H1 (cell line): ENCODE measurements at regions not wholly inside any gene's neighbourhood (a gene's known extent, or its start where the extent isn't known, plus 50 kb on each side); places are given as distances from the start of the nearest gene placed in this dataset.

ENCODE experiments used
- CTCF ChIA-PET: fragments of 300-600 bp; sonication (Branson Sonifier 250); formaldehyde crosslinking; loops from one replicate; lab custom pipeline; 2021; ENCODE audit not compliant: partially characterized antibody; lab: Charles Lee
- POLR2A ChIA-PET: fragments of 300-600 bp; sonication (Branson Sonifier 250); formaldehyde crosslinking; loops from one replicate; lab custom pipeline; 2021; ENCODE audit warnings: inconsistent platforms; ENCODE audit not compliant: partially characterized antibody; lab: Charles Lee
- DNase-seq, 2 experiments: peaks; one replicate each; pipeline versions ENCODE4 v3.0.0 to v3.0.0-alpha.2; 2010 to 2022; ENCODE audit warnings: low spot score in 2 of 2, low read depth in 1 of 2, mixed read lengths in 1 of 2
- FAIRE-seq: peaks from 2 replicates; lab custom pipeline; 2011; peaks lifted over from hg19 to GRCh38; lab: Jason Lieb, UNC
- H2AFZ ChIP-seq: 2 replicates; pipeline ENCODE4 v1.8.1; 2012; ENCODE audit warnings: low read length, inconsistent platforms
- H2AK5ac ChIP-seq: 2 replicates; pipeline ENCODE4 v1.6.1; 2013; ENCODE audit warnings: low read depth, low read length
- H2BK120ac ChIP-seq: replicated peaks from 2 replicates; pipeline ENCODE3; 2013; ENCODE audit warnings: low read depth, low read length, inconsistent platforms
- H2BK12ac ChIP-seq: 2 replicates; pipeline ENCODE4 v1.6.1; 2013; ENCODE audit warnings: low read depth, low read length
- H2BK15ac ChIP-seq: 2 replicates; pipeline ENCODE4 v1.6.1; 2013; ENCODE audit warnings: low read length
- H2BK20ac ChIP-seq: 2 replicates; pipeline ENCODE4 v1.6.1; 2013; ENCODE audit warnings: low read length
- H2BK5ac ChIP-seq: 2 replicates; pipeline ENCODE4 v1.6.1; 2013; ENCODE audit warnings: low read depth, low read length
- H3K14ac ChIP-seq: 2 replicates; pipeline ENCODE4 v1.6.1; 2013; ENCODE audit warnings: inconsistent platforms; ENCODE audit not compliant: insufficient read length
- H3K18ac ChIP-seq: 2 replicates; pipeline ENCODE4 v1.6.1; 2013; ENCODE audit warnings: low read length; ENCODE audit errors: extremely low read depth
- H3K23ac ChIP-seq: 2 replicates; pipeline ENCODE4 v1.6.1; 2013; ENCODE audit warnings: inconsistent platforms; ENCODE audit not compliant: insufficient read length
- H3K23me2 ChIP-seq: 2 replicates; pipeline ENCODE4 v1.6.1; 2013; ENCODE audit warnings: low read depth, low read length
- H3K27ac ChIP-seq: 2 replicates; pipeline ENCODE4 v1.6.1; 2011; ENCODE audit warnings: low read depth, low read length, inconsistent platforms
- H3K27me3 ChIP-seq, 4 experiments: replicated peaks in 1 of 4; 1 replicate in 1 of 4; 2 replicates in 3 of 4; pipeline versions ENCODE4 v1.6.1 to v1.8.1; 2011 to 2013; ENCODE audit warnings: low read length in 3 of 4, mild to moderate bottlenecking in 3 of 4, inconsistent platforms in 2 of 4, mixed read lengths in 2 of 4, moderate library complexity in 1 of 4; ENCODE audit not compliant: control insufficient read depth in 3 of 4, insufficient read depth in 3 of 4; ENCODE audit errors: extremely low read depth in 1 of 4
- H3K36me3 ChIP-seq, 4 experiments: 2 replicates each; pipeline versions ENCODE4 v1.6.1 to v1.8.1; 2011 to 2013; ENCODE audit warnings: mild to moderate bottlenecking in 4 of 4, low read length in 3 of 4, moderate library complexity in 2 of 4, control low read depth in 1 of 4, inconsistent platforms in 1 of 4; ENCODE audit not compliant: insufficient read depth in 4 of 4, control insufficient read depth in 2 of 4
- H3K4ac ChIP-seq: replicated peaks from 2 replicates; pipeline ENCODE3; 2013; ENCODE audit warnings: low read length, low read depth, mixed read lengths, inconsistent platforms; ENCODE audit not compliant: insufficient read length
- H3K4me1 ChIP-seq, 4 experiments: replicated peaks in 1 of 4; 1 replicate in 1 of 4; 2 replicates in 3 of 4; pipeline versions ENCODE4 v1.6.1 to v1.8.1; 2011 to 2013; ENCODE audit warnings: low read length in 3 of 4, inconsistent platforms in 2 of 4, mixed read lengths in 1 of 4; ENCODE audit not compliant: insufficient read depth in 4 of 4, control insufficient read depth in 3 of 4
- H3K4me2 ChIP-seq, 2 experiments: 2 replicates each; pipeline versions ENCODE4 v1.6.1 to v1.8.1; 2011 to 2013; ENCODE audit warnings: low read depth in 2 of 2, low read length in 2 of 2, control low read depth in 1 of 2, inconsistent platforms in 1 of 2, mild to moderate bottlenecking in 1 of 2; ENCODE audit not compliant: insufficient read depth in 1 of 2
- H3K4me3 ChIP-seq, 4 experiments: fragments of 200-600, 300-600 bp in 1 of 4; sonication (generic), shearing (Covaris generic), sonication (Bioruptor Twin) in 1 of 4; 2 replicates each; pipeline versions ENCODE4 v1.5.1 to v1.8.1; 2011 to 2016; ENCODE audit warnings: low read length in 4 of 4, low read depth in 3 of 4, control low read depth in 2 of 4, inconsistent platforms in 2 of 4, mild to moderate bottlenecking in 2 of 4, mixed read lengths in 1 of 4, moderate library complexity in 1 of 4; ENCODE audit not compliant: insufficient read depth in 2 of 4; ENCODE audit errors: extremely low read depth in 1 of 4
- H3K56ac ChIP-seq: replicated peaks from 2 replicates; pipeline ENCODE3; 2013; ENCODE audit warnings: low read depth, mild to moderate bottlenecking, mixed read lengths, low read length, inconsistent platforms; ENCODE audit not compliant: insufficient read length
- H3K79me1 ChIP-seq: 2 replicates; pipeline ENCODE4 v1.6.1; 2013; ENCODE audit warnings: low read depth, low read length, control low read depth
- H3K79me2 ChIP-seq, 2 experiments: 2 replicates each; pipeline versions ENCODE4 v1.6.1 to v1.8.1; 2012 to 2013; ENCODE audit warnings: low read length in 2 of 2, mild to moderate bottlenecking in 2 of 2, inconsistent platforms in 1 of 2; ENCODE audit not compliant: insufficient read depth in 2 of 2, control insufficient read depth in 1 of 2
- H3K9ac ChIP-seq, 4 experiments: replicated peaks in 1 of 4; 1 replicate in 1 of 4; 2 replicates in 3 of 4; pipeline versions ENCODE4 v1.6.1 to v1.8.1; 2011 to 2013; ENCODE audit warnings: low read depth in 3 of 4, low read length in 3 of 4, control low read depth in 2 of 4, mild to moderate bottlenecking in 2 of 4, moderate library complexity in 2 of 4, inconsistent platforms in 1 of 4; ENCODE audit errors: extremely low read depth in 1 of 4
- H3K9me3 ChIP-seq, 2 experiments: 2 replicates each; pipeline versions ENCODE4 v1.6.1 to v1.8.1; 2012 to 2013; ENCODE audit warnings: mild to moderate bottlenecking in 2 of 2, moderate library complexity in 2 of 2, control low read depth in 1 of 2, inconsistent platforms in 1 of 2, low read depth in 1 of 2, low read length in 1 of 2, mixed read lengths in 1 of 2; ENCODE audit not compliant: insufficient read depth in 2 of 2
- H4K20me1 ChIP-seq, 2 experiments: replicated peaks in 1 of 2; 2 replicates each; pipeline versions ENCODE3 to v1.8.1; 2011 to 2013; ENCODE audit warnings: inconsistent platforms in 2 of 2, low read length in 2 of 2, mild to moderate bottlenecking in 1 of 2; ENCODE audit not compliant: insufficient read depth in 2 of 2, control insufficient read depth in 1 of 2
- H4K5ac ChIP-seq: 2 replicates; pipeline ENCODE4 v1.6.1; 2013; ENCODE audit warnings: low read length, low read depth, mixed read lengths, inconsistent platforms; ENCODE audit not compliant: insufficient read length
- H4K8ac ChIP-seq: 2 replicates; pipeline ENCODE4 v1.8.0; 2013; ENCODE audit warnings: mild to moderate bottlenecking, moderate library complexity, low read length, inconsistent platforms; ENCODE audit not compliant: insufficient read depth; ENCODE audit errors: extremely low read depth
- H4K91ac ChIP-seq: replicated peaks from 2 replicates; pipeline ENCODE3; 2013; ENCODE audit warnings: low read length, mixed read lengths, inconsistent platforms; ENCODE audit not compliant: insufficient read length
- BCL11A ChIP-seq, 2 experiments: IDR thresholded peaks; one replicate each; pipeline ENCODE4 v1.6.1; 2011; ENCODE audit warnings: low read depth in 2 of 2, low read length in 2 of 2, mild to moderate bottlenecking in 2 of 2
- CBX5 ChIP-seq: fragments of 300-800, 300-1000 bp; sonication (generic); IDR thresholded peaks from 2 replicates; pipeline ENCODE4 v1.7.1; 2016; ENCODE audit warnings: antibody characterized with exemption, low read length, low read depth
- CHD2 ChIP-seq: IDR thresholded peaks from 2 replicates; pipeline ENCODE4 v1.6.1; 2012; ENCODE audit warnings: low read length, improper control_type of control experiment
- CTCF ChIP-seq, 3 experiments: IDR thresholded peaks; 1 replicate in 2 of 3; 2 replicates in 1 of 3; pipeline versions ENCODE4 v1.5.1 to v1.6.1; 2011; ENCODE audit warnings: low read length in 3 of 3, mild to moderate bottlenecking in 3 of 3, inconsistent platforms in 2 of 3, low read depth in 1 of 3, moderate library complexity in 1 of 3; ENCODE audit not compliant: insufficient read depth in 1 of 3; ENCODE audit errors: control extremely low read depth in 1 of 3
- GTF2F1 ChIP-seq: IDR thresholded peaks from 2 replicates; pipeline ENCODE4 v1.6.1; 2012; ENCODE audit warnings: low read depth, low read length, improper control_type of control experiment, borderline replicate concordance
- JUND ChIP-seq: IDR thresholded peaks from 2 replicates; pipeline ENCODE4 v1.6.1; 2011; ENCODE audit warnings: mild to moderate bottlenecking, improper control_type of control experiment, low read length
- NANOG ChIP-seq: IDR thresholded peaks from 2 replicates; pipeline ENCODE4 v1.6.1; 2011; ENCODE audit warnings: low read length, low read depth, mild to moderate bottlenecking, inconsistent platforms; ENCODE audit not compliant: insufficient read depth, poor library complexity, severe bottlenecking
- NRF1 ChIP-seq: IDR thresholded peaks from 2 replicates; pipeline ENCODE4 v1.6.1; 2011; ENCODE audit warnings: mild to moderate bottlenecking, low read depth, low read length, improper control_type of control experiment
- POLR2AphosphoS5 ChIP-seq: IDR thresholded peaks from 2 replicates; pipeline ENCODE4 v1.6.1; 2011; ENCODE audit warnings: low read depth, low read length
- POU5F1 ChIP-seq: IDR thresholded peaks from 2 replicates; pipeline ENCODE4 v1.6.1; 2011; ENCODE audit warnings: low read depth, mild to moderate bottlenecking, low read length, moderate library complexity
- SIN3A ChIP-seq, 2 experiments: IDR thresholded peaks in 1 of 2; conservative IDR thresholded peaks in 1 of 2; 2 replicates each; pipeline ENCODE4 v1.6.1; 2011 to 2012; ENCODE audit warnings: low read length in 2 of 2, improper control_type of control experiment in 1 of 2, low read depth in 1 of 2, mild to moderate bottlenecking in 1 of 2
- SRF ChIP-seq: IDR thresholded peaks from 2 replicates; pipeline ENCODE4 v1.6.1; 2011; ENCODE audit warnings: mild to moderate bottlenecking, low read depth, low read length, moderate library complexity
- WGBS, 2 experiments: shearing (Covaris generic) in 1 of 2; methylation state at CpG; one replicate each; pipeline versions ENCODE4 v1.1.6 to v1.1.7; 2013 to 2015; ENCODE audit warnings: low lambda C conversion rate in 2 of 2, mixed read lengths in 2 of 2, inconsistent platforms in 1 of 2, low coverage in 1 of 2, missing lambda C conversion rate in 1 of 2; ENCODE audit not compliant: insufficient replicate concordance in 2 of 2, insufficient coverage in 1 of 2, insufficient read length in 1 of 2; ENCODE audit errors: extremely low coverage in 1 of 2, missing lambda C conversion rate in 1 of 2; 5-methylcytosine and 5-hydroxymethylcytosine counted together

GRCh38 chr12:5376591-5377207 lies 55.2 kb upstream of the NTF3 start:
- H4K5ac ChIP-seq: no peak overlapping the region
- no peak overlapping the region for H3K18ac ChIP-seq
- no peak overlapping the region for H2BK5ac ChIP-seq
- no peak overlapping the region for H3K9ac ChIP-seq
- H3K27ac ChIP-seq: no peak overlapping the region
- FAIRE-seq (no peak), DNase-seq (no peak)
- no peak overlapping the region for H2BK15ac ChIP-seq
- no peaks in the 10 kb centered on the region for H3K36me3 ChIP-seq
- H2BK12ac ChIP-seq: no peak overlapping the region
- no peaks in the 10 kb centered on the region; the same call in 1 of the 2 replicates for H3K79me1 ChIP-seq
- H2BK20ac ChIP-seq: no peak overlapping the region
- no peak overlapping the region for H4K91ac ChIP-seq
- H3K9me3 ChIP-seq: no peaks in the 10 kb centered on the region
- no peak overlapping the region for H2AK5ac ChIP-seq
- H3K14ac ChIP-seq: no peak overlapping the region
- no peaks in the 10 kb centered on the region for H3K23me2 ChIP-seq
- H4K20me1 ChIP-seq: no peaks in the 10 kb centered on the region
- peaks cover 0 to 4% (median 2%) of the 10 kb centered on the region in 4 experiments; a peak in 2 of 7 replicates for H3K4me1 ChIP-seq
- no peaks in the 10 kb centered on the region for H3K27me3 ChIP-seq
- H3K4me3 ChIP-seq: no peak overlapping the region
- CTCF ChIA-PET: no interaction called here
- no peak overlapping the region for H2AFZ ChIP-seq
- no peak overlapping the region for H3K4me2 ChIP-seq
- POLR2A ChIA-PET: no interaction called here
- no peak overlapping the region for H4K8ac ChIP-seq
- no peak overlapping the region for H2BK120ac ChIP-seq
- no peak overlapping the region for H3K4ac ChIP-seq
- WGBS, 2 experiments: 91% methylated on average over 5 of the region's 5 CpGs; no CpG with 5 or more reads in 1 of the 2 experiments
- no peaks in the 10 kb centered on the region for H3K79me2 ChIP-seq
- no peak overlapping the region for H3K56ac ChIP-seq
- H3K23ac ChIP-seq: no peak overlapping the region
- no peak for TF ChIP-seq GTF2F1
- TF ChIP-seq CHD2: no peak
- TF ChIP-seq POLR2AphosphoS5: no peak
- no peak for TF ChIP-seq POU5F1
- TF ChIP-seq JUND: no peak
- no peak for TF ChIP-seq CBX5
- no peak for TF ChIP-seq NANOG
- no peak for TF ChIP-seq NRF1
- no peak for TF ChIP-seq CTCF (IDR thresholded peaks at IDR 0.05; ENCODE audit: control extremely low read depth in 1 of 3, insufficient read depth in 1 of 3, low read depth in 1 of 3, low read length in 3 of 3)
- TF ChIP-seq SIN3A (conservative IDR thresholded peaks at IDR 0.05 in 1 of 2, IDR thresholded peaks at IDR 0.05 in 1 of 2; ENCODE audit: low read depth in 1 of 2, low read length in 2 of 2): no peak
- TF ChIP-seq BCL11A (IDR thresholded peaks at IDR 0.05; ENCODE audit: low read depth in 2 of 2, low read length in 2 of 2): no peak
- no peak for TF ChIP-seq SRF
